GM23338 (cell line): ENCODE measurements at regions not wholly inside any gene's neighbourhood (a gene's known extent, or its start where the extent isn't known, plus 50 kb on each side); places are given as distances from the start of the nearest gene placed in this dataset.

Experiments used
- ATAC-seq: fragments of 200-7000 bp; cut with Tn5 transposase; 3 replicates; pipeline ENCODE4 v1.9.1; 2020
- DNase-seq: peaks from one replicate; pipeline ENCODE4 v3.0.0-alpha.2; 2015; ENCODE audit warnings: low spot score
- H2AFZ ChIP-seq: fragments of 200-600 bp; sonication (generic); 2 replicates; pipeline ENCODE4 v1.8.0; 2016; ENCODE audit warnings: antibody characterized with exemption, mild to moderate bottlenecking, moderate library complexity
- H3F3A ChIP-seq: fragments of 200-600 bp; sonication (generic); replicated peaks from 2 replicates; pipeline ENCODE4 v1.8.0; 2017; ENCODE audit warnings: antibody characterized with exemption, mixed run types, low read depth
- H3K27ac ChIP-seq: fragments of 200-600 bp; sonication (generic); 2 replicates; pipeline ENCODE4 v1.6.1; 2016; ENCODE audit warnings: low read depth
- H3K27me3 ChIP-seq: fragments of 200-600 bp; sonication (generic); 2 replicates; pipeline ENCODE4 v1.8.0; 2016; ENCODE audit warnings: mild to moderate bottlenecking, mixed run types, moderate library complexity; ENCODE audit not compliant: insufficient read depth
- H3K36me3 ChIP-seq: fragments of 200-600 bp; sonication (generic); 2 replicates; pipeline ENCODE4 v1.8.0; 2016; ENCODE audit warnings: mild to moderate bottlenecking; ENCODE audit not compliant: insufficient read depth
- H3K4me1 ChIP-seq: fragments of 200-600 bp; sonication (generic); 2 replicates; pipeline ENCODE4 v1.8.0; 2016; ENCODE audit warnings: mild to moderate bottlenecking, moderate library complexity; ENCODE audit not compliant: insufficient read depth
- H3K4me2 ChIP-seq: fragments of 200-600 bp; sonication (generic); 2 replicates; pipeline ENCODE4 v1.7.1; 2017; ENCODE audit warnings: mixed run types
- H3K4me3 ChIP-seq: fragments of 200-600 bp; sonication (generic); 2 replicates; pipeline ENCODE4 v1.6.1; 2016; ENCODE audit warnings: mixed run types
- H3K79me2 ChIP-seq: fragments of 200-600 bp; sonication (generic); replicated peaks from 2 replicates; pipeline ENCODE4 v1.8.0; 2017; ENCODE audit warnings: mild to moderate bottlenecking; ENCODE audit not compliant: insufficient read depth
- H3K9me2 ChIP-seq: fragments of 200-600 bp; sonication (generic); 2 replicates; pipeline ENCODE4 v1.8.0; 2017; ENCODE audit not compliant: insufficient read depth
- H4K20me1 ChIP-seq: fragments of 200-600 bp; sonication (generic); replicated peaks from 2 replicates; pipeline ENCODE4 v1.8.0; 2017; ENCODE audit warnings: mild to moderate bottlenecking; ENCODE audit not compliant: insufficient read depth
- H3K27ac Mint-ChIP-seq: 2 replicates; pipeline ENCODE4 v1.8.0; 2020; ENCODE audit warnings: inconsistent platforms, mild to moderate bottlenecking, moderate library complexity, mixed read lengths
- H3K27me3 Mint-ChIP-seq: 3 replicates; pipeline ENCODE4 v1.8.0; 2022; ENCODE audit warnings: low read depth, mild to moderate bottlenecking, moderate library complexity, mixed read lengths, inconsistent platforms; ENCODE audit not compliant: insufficient read depth, poor library complexity
- H3K36me3 Mint-ChIP-seq: 3 replicates; pipeline ENCODE4 v1.8.0; 2021; ENCODE audit warnings: low read depth, mild to moderate bottlenecking, inconsistent platforms, moderate library complexity, mixed read lengths
- H3K4me1 Mint-ChIP-seq: 3 replicates; pipeline ENCODE4 v1.8.0; 2020; ENCODE audit warnings: mild to moderate bottlenecking, inconsistent platforms, mixed read lengths
- H3K4me3 Mint-ChIP-seq: 3 replicates; pipeline ENCODE4 v1.8.0; 2021; ENCODE audit warnings: moderate library complexity, mild to moderate bottlenecking, inconsistent platforms, mixed read lengths
- H3K9me3 Mint-ChIP-seq: 3 replicates; pipeline ENCODE4 v1.8.0; 2020; ENCODE audit warnings: moderate library complexity, mild to moderate bottlenecking, inconsistent platforms, mixed read lengths
- CTCF ChIP-seq, 2 experiments: fragments of 200-600 bp in 1 of 2; sonication (generic) in 1 of 2; conservative IDR thresholded peaks; 2 replicates each; pipeline versions ENCODE4 v1.5.1 to v1.6.1; 2016 to 2017; ENCODE audit warnings: antibody characterized with exemption in 2 of 2, low read depth in 2 of 2, mild to moderate bottlenecking in 2 of 2, moderate library complexity in 1 of 2
- EZH2 ChIP-seq: fragments of 200-600 bp; sonication (generic); IDR thresholded peaks from one replicate; pipeline ENCODE4 v1.8.0; 2017; ENCODE audit warnings: antibody characterized with exemption, mild to moderate bottlenecking, low read depth; ENCODE audit not compliant: unreplicated experiment
- EZH2phosphoT487 ChIP-seq: fragments of 200-600 bp; sonication (generic); IDR thresholded peaks from one replicate; pipeline ENCODE4 v1.8.1; 2018; ENCODE audit warnings: antibody characterized with exemption; ENCODE audit not compliant: unreplicated experiment
- JUNB ChIP-seq: IDR thresholded peaks from one replicate; pipeline ENCODE4 v1.6.1; 2016; ENCODE audit warnings: antibody characterized with exemption; ENCODE audit not compliant: unreplicated experiment
- NANOG ChIP-seq: IDR thresholded peaks from 2 replicates; pipeline ENCODE4 v1.6.1; 2016; ENCODE audit warnings: antibody characterized with exemption, borderline replicate concordance
- REST ChIP-seq: IDR thresholded peaks from one replicate; pipeline ENCODE4 v1.6.1; 2018; ENCODE audit warnings: antibody characterized with exemption; ENCODE audit not compliant: unreplicated experiment
- STAT1 ChIP-seq: IDR thresholded peaks from one replicate; pipeline ENCODE4 v1.6.1; 2016; ENCODE audit warnings: antibody characterized with exemption; ENCODE audit not compliant: unreplicated experiment
- ZNF331 ChIP-seq: fragments of 250-450 bp; sonication (Bioruptor Pico); IDR thresholded peaks from 2 replicates; pipeline ENCODE4 v1.5.0; 2020; ENCODE audit warnings: low read depth, mild to moderate bottlenecking, moderate library complexity

GRCh38 chr10:24010436-24010970 lies 198.4 kb upstream of the KIAA1217 start:
- Histone ChIP-seq H2AFZ (no peak overlapping the region), H3K9me2 (no peaks in the 10 kb centered on the region), H3K27me3 (no peaks in the 10 kb centered on the region), H4K20me1 (no peaks in the 10 kb centered on the region), H3K79me2 (no peaks in the 10 kb centered on the region), H3K36me3 (no peaks in the 10 kb centered on the region), H3K4me1 (peaks cover 8% of the 10 kb centered on the region), H3K4me2 (no peak overlapping the region), H3K27ac (no peak overlapping the region), H3F3A (no peaks in the 10 kb centered on the region), H3K4me3 (no peak overlapping the region)
- no peak overlapping the region for H3K27ac Mint-ChIP-seq
- DNase-seq (no peak), ATAC-seq (no peak)
- peaks cover 32% of the 10 kb centered on the region; the same call in 2 of the 3 replicates for H3K4me1 Mint-ChIP-seq
- H3K9me3 Mint-ChIP-seq = no peaks in the 10 kb centered on the region
- no peak overlapping the region for H3K4me3 Mint-ChIP-seq
- TF ChIP-seq ZNF331 (CRISPR knock-in tag) = no peak
- no peak for TF ChIP-seq NANOG
- no peak for TF ChIP-seq JUNB
- TF ChIP-seq CTCF (conservative IDR thresholded peaks at IDR 0.05; ENCODE audit: low read depth in 2 of 2) = no peak
- no peaks in the 10 kb centered on the region for H3K36me3 Mint-ChIP-seq
- H3K27me3 Mint-ChIP-seq = no peaks in the 10 kb centered on the region

GRCh38 chr10:24012249-24012803 lies 196.6 kb upstream of the KIAA1217 start:
- Mint-ChIP-seq H3K27me3 (no peaks in the 10 kb centered on the region), H3K27ac (no peak overlapping the region), H3K36me3 (no peaks in the 10 kb centered on the region), H3K4me1 (peaks cover 32% of the 10 kb centered on the region; the same call in 2 of the 3 replicates), H3K9me3 (peaks cover 3% of the 10 kb centered on the region; the same call in 2 of the 3 replicates), H3K4me3 (no peak overlapping the region)
- Histone ChIP-seq H3K4me2 (no peak overlapping the region), H3K4me1 (peaks cover 8% of the 10 kb centered on the region), H3K79me2 (no peaks in the 10 kb centered on the region), H3F3A (no peaks in the 10 kb centered on the region), H3K27me3 (no peaks in the 10 kb centered on the region), H3K27ac (no peak overlapping the region), H3K4me3 (no peak overlapping the region), H4K20me1 (no peaks in the 10 kb centered on the region), H2AFZ (no peak overlapping the region), H3K36me3 (no peaks in the 10 kb centered on the region), H3K9me2 (no peaks in the 10 kb centered on the region)
- DNase-seq (peak; percentile 17), ATAC-seq (peak; percentile 91)
- no peak for TF ChIP-seq EZH2phosphoT487

GRCh38 chr10:24027107-24027506 lies 181.8 kb upstream of the KIAA1217 start:
- no peaks in the 10 kb centered on the region for H3K36me3 Mint-ChIP-seq
- H2AFZ ChIP-seq = no peak overlapping the region
- H3K27me3 ChIP-seq = no peaks in the 10 kb centered on the region
- no peaks in the 10 kb centered on the region for H3K79me2 ChIP-seq
- H3K4me3 Mint-ChIP-seq = no peak overlapping the region
- no peaks in the 10 kb centered on the region for H3K36me3 ChIP-seq
- H3K9me3 Mint-ChIP-seq = no peaks in the 10 kb centered on the region
- H3K4me1 Mint-ChIP-seq = no peaks in the 10 kb centered on the region
- ATAC-seq = no peak
- no peak for DNase-seq
- no peaks in the 10 kb centered on the region for H3K9me2 ChIP-seq
- no peaks in the 10 kb centered on the region for H3K4me1 ChIP-seq
- H3K4me2 ChIP-seq = no peak overlapping the region
- no peak overlapping the region for H3K27ac ChIP-seq
- no peaks in the 10 kb centered on the region for H3K27me3 Mint-ChIP-seq
- H3F3A ChIP-seq = no peaks in the 10 kb centered on the region
- no peak overlapping the region for H3K4me3 ChIP-seq
- H4K20me1 ChIP-seq = no peaks in the 10 kb centered on the region
- H3K27ac Mint-ChIP-seq = no peak overlapping the region
- no peak for TF ChIP-seq REST
- no peak for TF ChIP-seq STAT1
- TF ChIP-seq EZH2 = no peak
- no peak for TF ChIP-seq NANOG
- no peak for TF ChIP-seq ZNF331 (CRISPR knock-in tag)
- no peak for TF ChIP-seq JUNB
